Activated B cell treated with CpG ODN at 0.5 μM for 24 hours (primary cell): ENCODE measurements at regions not wholly inside any gene's neighbourhood (a gene's known extent, or its start where the extent isn't known, plus 50 kb on each side); places are given as distances from the start of the nearest gene placed in this dataset.

Experiments used
- ATAC-seq: fragments of 200-7000 bp; cut with Tn5 transposase; one replicate; pipeline ENCODE4 v1.10.0; 2021; ENCODE audit warnings: low read depth, mild to moderate bottlenecking, moderate library complexity
- CTCF ChIA-PET: fragments of 350-600 bp; sonication (Branson Sonifier 250); formaldehyde crosslinking; loops from one replicate; lab custom pipeline; 2021; ENCODE audit warnings: antibody characterized with exemption; lab: Charles Lee
- POLR2A ChIA-PET: fragments of 350-600 bp; sonication (Branson Sonifier 250); formaldehyde crosslinking; loops from one replicate; lab custom pipeline; 2021; ENCODE audit warnings: antibody characterized with exemption; lab: Charles Lee
- DNase-seq: peaks from one replicate; pipeline ENCODE4 v3.0.0; 2022
- H3K27ac Mint-ChIP-seq: one replicate; pipeline ENCODE4 v1.8.0; 2020; ENCODE audit warnings: mixed read lengths
- H3K27me3 Mint-ChIP-seq: one replicate; pipeline ENCODE4 v1.8.0; 2021; ENCODE audit warnings: mixed read lengths
- H3K36me3 Mint-ChIP-seq: one replicate; pipeline ENCODE4 v1.8.0; 2021; ENCODE audit warnings: low read depth, mixed read lengths
- H3K4me1 Mint-ChIP-seq: one replicate; pipeline ENCODE4 v1.8.0; 2021; ENCODE audit warnings: mixed read lengths
- H3K4me3 Mint-ChIP-seq: one replicate; pipeline ENCODE4 v1.8.0; 2020; ENCODE audit warnings: mild to moderate bottlenecking, mixed read lengths
- H3K9me3 Mint-ChIP-seq: one replicate; pipeline ENCODE4 v1.8.0; 2020; ENCODE audit warnings: mixed read lengths
- intact Hi-C: fragments of 100-400 bp; cut with micrococcal nuclease; formaldehyde crosslinking; loops from one replicate; pipeline ENCODE4 v1.15.1; 2024
- TF ChIP-seq, protein P1 (sequence below): fragments of 200-600 bp; IDR thresholded peaks from one replicate; pipeline ENCODE4 v1.8.0; 2022; ENCODE audit warnings: antibody characterized with exemption, mild to moderate bottlenecking

DNA sequence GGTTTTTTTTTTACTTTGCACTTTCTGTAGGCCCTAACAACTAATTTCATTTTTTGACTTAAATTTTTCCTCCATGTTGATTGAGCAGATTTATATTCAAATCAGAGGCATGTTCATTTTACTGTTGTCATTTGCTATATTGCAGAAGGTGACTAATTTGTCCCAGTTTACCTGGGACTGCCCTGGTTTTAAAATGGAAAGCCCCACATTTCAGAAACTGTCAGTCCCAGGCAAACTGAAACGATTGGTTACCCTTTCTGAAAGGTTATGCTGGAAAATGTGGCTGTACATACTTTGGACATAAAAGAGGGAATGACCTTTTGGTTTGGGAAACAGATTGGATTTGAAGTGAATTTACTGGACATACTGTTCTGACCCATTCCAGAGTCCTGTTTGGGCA lies 160.0 kb downstream of the SPCS3 start:
- TF ChIP-seq, protein P1, sequence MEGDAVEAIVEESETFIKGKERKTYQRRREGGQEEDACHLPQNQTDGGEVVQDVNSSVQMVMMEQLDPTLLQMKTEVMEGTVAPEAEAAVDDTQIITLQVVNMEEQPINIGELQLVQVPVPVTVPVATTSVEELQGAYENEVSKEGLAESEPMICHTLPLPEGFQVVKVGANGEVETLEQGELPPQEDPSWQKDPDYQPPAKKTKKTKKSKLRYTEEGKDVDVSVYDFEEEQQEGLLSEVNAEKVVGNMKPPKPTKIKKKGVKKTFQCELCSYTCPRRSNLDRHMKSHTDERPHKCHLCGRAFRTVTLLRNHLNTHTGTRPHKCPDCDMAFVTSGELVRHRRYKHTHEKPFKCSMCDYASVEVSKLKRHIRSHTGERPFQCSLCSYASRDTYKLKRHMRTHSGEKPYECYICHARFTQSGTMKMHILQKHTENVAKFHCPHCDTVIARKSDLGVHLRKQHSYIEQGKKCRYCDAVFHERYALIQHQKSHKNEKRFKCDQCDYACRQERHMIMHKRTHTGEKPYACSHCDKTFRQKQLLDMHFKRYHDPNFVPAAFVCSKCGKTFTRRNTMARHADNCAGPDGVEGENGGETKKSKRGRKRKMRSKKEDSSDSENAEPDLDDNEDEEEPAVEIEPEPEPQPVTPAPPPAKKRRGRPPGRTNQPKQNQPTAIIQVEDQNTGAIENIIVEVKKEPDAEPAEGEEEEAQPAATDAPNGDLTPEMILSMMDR, result no peak
- Mint-ChIP-seq H3K4me1 (no peaks in the 10 kb centered on the region), H3K9me3 (peaks cover 8% of the 10 kb centered on the region), H3K27me3 (no peaks in the 10 kb centered on the region), H3K27ac (no peak overlapping the region), H3K36me3 (no peaks in the 10 kb centered on the region), H3K4me3 (no peak overlapping the region)
- CTCF ChIA-PET, result no interaction called here
- intact Hi-C loops, result no loop called here
- DNase-seq (no peak), ATAC-seq (no peak)
- POLR2A ChIA-PET, result no interaction called here

DNA sequence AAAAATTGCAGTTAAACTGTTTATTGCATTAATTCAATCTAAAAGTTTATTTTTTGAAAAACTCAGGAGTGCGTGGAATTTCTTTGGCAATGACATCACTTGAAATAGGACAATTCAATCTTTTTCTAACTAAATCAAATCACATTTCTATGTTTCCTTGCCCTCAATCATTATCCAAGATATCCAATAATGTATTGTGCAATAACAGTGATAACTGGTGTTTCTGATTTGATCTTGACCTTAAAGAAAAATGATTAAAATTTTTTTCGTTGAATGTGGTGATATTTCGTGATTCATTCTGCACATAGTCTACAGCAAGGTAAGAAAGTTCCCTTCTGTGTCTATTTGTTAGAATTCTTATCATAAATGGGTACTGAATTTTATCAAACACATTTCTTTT lies 163.2 kb downstream of the SPCS3 start:
- no peak overlapping the region for H3K27ac Mint-ChIP-seq
- no peak for DNase-seq
- H3K9me3 Mint-ChIP-seq, result no peaks in the 10 kb centered on the region
- ChIA-PET CTCF (no interaction called here), POLR2A (no interaction called here)
- no peaks in the 10 kb centered on the region for H3K27me3 Mint-ChIP-seq
- H3K4me1 Mint-ChIP-seq, result no peaks in the 10 kb centered on the region
- TF ChIP-seq, protein P1, result no peak
- intact Hi-C loops, result no loop called here
- H3K36me3 Mint-ChIP-seq, result no peaks in the 10 kb centered on the region
- no peak for ATAC-seq
- no peak overlapping the region for H3K4me3 Mint-ChIP-seq

DNA sequence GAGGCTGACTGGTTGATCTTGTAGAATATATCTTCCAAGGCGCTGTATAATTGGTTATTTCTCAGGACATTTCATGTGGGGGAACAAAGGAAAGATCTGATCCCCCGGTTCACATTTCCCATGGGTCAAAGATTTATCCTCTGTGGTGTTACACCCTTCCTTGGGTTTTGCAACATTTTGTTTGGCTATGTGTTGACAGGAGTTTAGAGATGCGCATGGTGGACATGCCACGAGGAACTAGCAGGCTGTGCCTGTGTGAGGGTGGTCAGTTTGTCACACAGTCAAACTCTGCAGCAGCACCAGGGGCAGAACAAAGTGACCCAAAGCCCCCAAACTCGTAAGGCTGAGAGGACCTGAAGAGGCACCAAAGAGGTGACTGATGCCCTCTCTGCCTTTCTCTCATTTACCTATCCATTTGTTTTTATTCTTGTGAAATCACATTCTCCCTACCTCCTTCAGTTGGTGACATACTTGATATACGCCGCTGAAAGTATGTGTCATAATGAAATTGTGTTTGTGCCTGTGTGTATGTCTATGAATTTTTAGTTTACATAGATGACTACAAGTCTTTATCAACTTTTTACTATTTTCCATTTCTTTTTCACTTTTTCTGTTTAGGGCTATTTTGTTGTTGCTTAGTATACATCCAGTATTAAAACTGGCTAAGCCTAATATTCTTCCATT lies 164.7 kb downstream of the SPCS3 start:
- no peaks in the 10 kb centered on the region for H3K4me1 Mint-ChIP-seq
- no peak overlapping the region for H3K4me3 Mint-ChIP-seq

DNA sequence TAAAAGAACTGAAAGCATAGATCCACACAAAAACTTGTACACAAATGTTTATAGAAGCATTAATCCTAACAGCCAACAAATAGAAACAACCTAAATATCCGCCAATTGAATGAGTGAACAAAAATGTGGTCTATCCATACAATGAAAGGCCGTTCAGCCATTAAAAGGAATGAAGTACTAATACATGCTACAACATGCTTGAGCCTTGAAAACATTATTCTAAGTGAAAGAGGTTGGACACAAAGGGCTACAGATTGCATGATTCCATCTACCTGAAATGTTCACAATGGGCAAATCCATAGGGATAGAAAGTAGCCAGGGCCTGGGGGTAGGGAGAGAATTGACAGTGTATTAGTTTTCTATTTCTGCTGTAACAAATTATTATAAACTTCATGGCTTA lies 169.2 kb downstream of the SPCS3 start:
- TF ChIP-seq, protein P1, result no peak
- H3K9me3 Mint-ChIP-seq, result no peaks in the 10 kb centered on the region
- H3K27me3 Mint-ChIP-seq, result no peaks in the 10 kb centered on the region
- CTCF ChIA-PET, result no interaction called here
- ATAC-seq (no peak), DNase-seq (no peak)
- POLR2A ChIA-PET, result no interaction called here
- H3K27ac Mint-ChIP-seq, result no peak overlapping the region
- no peaks in the 10 kb centered on the region for H3K4me1 Mint-ChIP-seq
- no peaks in the 10 kb centered on the region for H3K36me3 Mint-ChIP-seq
- no peak overlapping the region for H3K4me3 Mint-ChIP-seq
- intact Hi-C loops, result no loop called here

More for the DNA sequence above, 164.7 kb downstream of the SPCS3 start:
- ATAC-seq, result no peak
- no peak for DNase-seq
- H3K9me3 Mint-ChIP-seq, result no peaks in the 10 kb centered on the region
- intact Hi-C loops, result no loop called here
- ChIA-PET POLR2A (no interaction called here), CTCF (no interaction called here)
- no peaks in the 10 kb centered on the region for H3K36me3 Mint-ChIP-seq
- no peaks in the 10 kb centered on the region for H3K27me3 Mint-ChIP-seq
- TF ChIP-seq, protein P1, result no peak
- no peak overlapping the region for H3K27ac Mint-ChIP-seq

DNA sequence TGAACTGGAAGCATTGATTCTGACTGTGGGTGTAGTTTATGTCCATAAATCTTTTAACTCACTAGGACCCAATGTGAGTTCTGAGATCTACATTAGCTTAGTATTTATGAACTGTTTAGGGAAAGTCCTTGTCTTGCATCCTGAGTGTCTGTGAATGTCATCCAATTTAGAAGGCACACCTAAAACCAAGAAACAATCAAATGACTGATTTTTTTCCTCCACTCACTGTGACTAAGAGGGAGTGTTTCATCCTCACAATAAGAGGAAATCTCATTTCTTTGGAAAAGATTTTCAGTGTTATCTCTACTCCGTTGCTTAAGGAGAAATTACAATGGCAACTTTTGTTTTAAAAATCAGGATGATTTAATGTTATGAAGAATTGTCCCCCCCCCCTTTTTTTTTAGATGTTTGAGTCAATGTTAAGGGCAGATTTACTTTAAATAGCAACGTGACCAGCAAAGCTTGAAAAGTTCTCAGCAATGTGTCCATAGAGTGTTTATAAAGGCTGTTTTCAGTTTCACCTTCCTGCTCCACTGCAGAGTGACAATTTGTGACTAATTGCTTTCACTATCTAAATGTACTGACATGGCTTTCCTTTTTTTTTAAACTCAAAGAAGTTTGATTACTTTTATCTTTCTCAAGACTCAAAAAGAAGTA lies 173.0 kb downstream of the SPCS3 start:
- no peaks in the 10 kb centered on the region for H3K9me3 Mint-ChIP-seq
- intact Hi-C loops, result no loop called here
- H3K4me3 Mint-ChIP-seq, result no peak overlapping the region
- POLR2A ChIA-PET, result no interaction called here
- H3K4me1 Mint-ChIP-seq, result no peaks in the 10 kb centered on the region
- H3K27me3 Mint-ChIP-seq, result no peaks in the 10 kb centered on the region
- no peak overlapping the region for H3K27ac Mint-ChIP-seq
- no peaks in the 10 kb centered on the region for H3K36me3 Mint-ChIP-seq
- CTCF ChIA-PET, result interaction anchor here (0.7 kb wide), 1 partner anchor 1130 kb away, joined by 3 read pairs; no protein-coding TSS in a partner anchor
- TF ChIP-seq, protein P1, result no peak
- ATAC-seq (no peak), DNase-seq (no peak)
